ENCODE measurements at regions not wholly inside any gene's neighbourhood (a gene's known extent, or its start where the extent isn't known, plus 50 kb on each side); places are given as distances from the start of the nearest gene placed in this dataset.

DNA sequence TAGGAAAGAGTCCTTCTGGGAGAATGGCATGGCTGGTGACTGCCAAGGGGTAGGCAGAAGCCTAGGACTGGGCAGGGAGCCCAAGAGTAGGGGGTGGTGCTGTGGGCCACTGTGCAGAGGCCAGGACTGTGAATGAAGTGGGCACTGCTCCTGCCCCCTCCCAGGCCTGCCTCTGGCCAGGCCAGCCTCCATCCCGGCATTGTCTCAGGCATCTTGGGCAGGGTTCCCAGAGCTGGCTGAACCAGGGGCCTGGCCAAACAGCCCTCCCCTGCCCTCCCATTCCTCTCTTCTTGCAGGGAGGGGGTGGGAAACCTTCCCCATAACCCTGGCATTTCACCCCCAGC is 81.6 kb downstream of the MRPL14 start:
- no peaks in the 10 kb centered on the region for H3K36me3 ChIP-seq (ENCODE audit: low read length)
- H3K9me2 ChIP-seq (replicated peaks; ENCODE audit: insufficient read depth, low read length): no peaks in the 10 kb centered on the region
- H3K9me3 ChIP-seq (ENCODE audit: insufficient read depth, low read length): no peaks in the 10 kb centered on the region; the same call in 1 of the 2 replicates
- TF ChIP-seq, protein P1, sequence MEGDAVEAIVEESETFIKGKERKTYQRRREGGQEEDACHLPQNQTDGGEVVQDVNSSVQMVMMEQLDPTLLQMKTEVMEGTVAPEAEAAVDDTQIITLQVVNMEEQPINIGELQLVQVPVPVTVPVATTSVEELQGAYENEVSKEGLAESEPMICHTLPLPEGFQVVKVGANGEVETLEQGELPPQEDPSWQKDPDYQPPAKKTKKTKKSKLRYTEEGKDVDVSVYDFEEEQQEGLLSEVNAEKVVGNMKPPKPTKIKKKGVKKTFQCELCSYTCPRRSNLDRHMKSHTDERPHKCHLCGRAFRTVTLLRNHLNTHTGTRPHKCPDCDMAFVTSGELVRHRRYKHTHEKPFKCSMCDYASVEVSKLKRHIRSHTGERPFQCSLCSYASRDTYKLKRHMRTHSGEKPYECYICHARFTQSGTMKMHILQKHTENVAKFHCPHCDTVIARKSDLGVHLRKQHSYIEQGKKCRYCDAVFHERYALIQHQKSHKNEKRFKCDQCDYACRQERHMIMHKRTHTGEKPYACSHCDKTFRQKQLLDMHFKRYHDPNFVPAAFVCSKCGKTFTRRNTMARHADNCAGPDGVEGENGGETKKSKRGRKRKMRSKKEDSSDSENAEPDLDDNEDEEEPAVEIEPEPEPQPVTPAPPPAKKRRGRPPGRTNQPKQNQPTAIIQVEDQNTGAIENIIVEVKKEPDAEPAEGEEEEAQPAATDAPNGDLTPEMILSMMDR (IDR thresholded peaks at IDR 0.05; ENCODE audit: insufficient read depth, low read length, poor library complexity, severe bottlenecking): no peak
- no peak for TF ChIP-seq EZH2phosphoT487 (conservative IDR thresholded peaks at IDR 0.05; ENCODE audit: low read length)
- no peaks in the 10 kb centered on the region for H3K79me2 ChIP-seq (ENCODE audit: insufficient read depth, low read length)
- H3F3A ChIP-seq (ENCODE audit: insufficient read depth): no peaks in the 10 kb centered on the region
- H3K27me3 ChIP-seq (ENCODE audit: low read length): no peaks in the 10 kb centered on the region
- H3K4me3 ChIP-seq (ENCODE audit: insufficient read depth, low read length, poor library complexity, severe bottlenecking): no peak overlapping the region
- no peak overlapping the region for H2AFZ ChIP-seq (ENCODE audit: low read depth, low read length, severe bottlenecking)
- H3K4me2 ChIP-seq (ENCODE audit: low read depth, low read length, poor library complexity, severe bottlenecking): no peak overlapping the region
- H4K20me1 ChIP-seq (ENCODE audit: low read depth, low read length): no peaks in the 10 kb centered on the region
- H3K27ac ChIP-seq (ENCODE audit: low read depth, low read length): no peak overlapping the region
- H3K9ac ChIP-seq (ENCODE audit: low read length): no peak overlapping the region

DNA sequence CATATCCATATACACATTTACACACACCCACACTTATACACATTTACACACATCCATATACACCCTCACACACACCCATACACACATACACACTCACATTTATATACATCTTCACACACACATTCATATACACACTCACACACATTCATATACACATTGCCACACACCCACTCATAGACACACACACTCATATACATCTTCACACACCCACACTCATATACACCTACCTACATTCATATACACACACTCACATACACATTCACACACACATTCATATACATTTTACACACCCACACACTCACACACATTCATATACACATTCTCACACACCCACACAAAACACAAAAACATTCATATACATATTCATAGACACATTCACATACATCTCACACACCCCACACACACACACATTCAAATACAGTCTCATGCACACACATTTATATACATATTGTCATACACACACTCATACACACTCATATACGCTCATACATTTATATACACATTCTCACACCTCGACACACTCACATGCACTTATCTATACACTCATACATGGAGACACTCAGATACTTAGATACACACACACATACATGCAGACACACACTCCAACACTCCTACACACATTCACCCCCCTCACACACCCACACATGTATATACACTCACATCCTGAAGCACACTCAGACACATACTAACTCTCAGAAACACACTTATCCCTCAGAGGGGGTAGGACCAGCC is 82.1 kb downstream of the MRPL14 start:
- Histone ChIP-seq H3K4me3 (ENCODE audit: insufficient read depth, low read length, poor library complexity, severe bottlenecking) (no peak overlapping the region), H3F3A (ENCODE audit: insufficient read depth) (no peaks in the 10 kb centered on the region), H2AFZ (ENCODE audit: low read depth, low read length, severe bottlenecking) (no peak overlapping the region), H3K36me3 (ENCODE audit: low read length) (no peaks in the 10 kb centered on the region), H3K9me2 (replicated peaks; ENCODE audit: insufficient read depth, low read length) (no peaks in the 10 kb centered on the region), H3K27ac (ENCODE audit: low read depth, low read length) (no peak overlapping the region), H3K9ac (ENCODE audit: low read length) (no peak overlapping the region), H4K20me1 (ENCODE audit: low read depth, low read length) (no peaks in the 10 kb centered on the region), H3K9me3 (ENCODE audit: insufficient read depth, low read length) (no peaks in the 10 kb centered on the region; the same call in 1 of the 2 replicates), H3K4me2 (ENCODE audit: low read depth, low read length, poor library complexity, severe bottlenecking) (no peak overlapping the region), H3K79me2 (ENCODE audit: insufficient read depth, low read length) (no peaks in the 10 kb centered on the region), H3K27me3 (ENCODE audit: low read length) (no peaks in the 10 kb centered on the region)
- TF ChIP-seq, protein P1 (IDR thresholded peaks at IDR 0.05; ENCODE audit: insufficient read depth, low read length, poor library complexity, severe bottlenecking): no peak
- TF ChIP-seq EZH2phosphoT487 (conservative IDR thresholded peaks at IDR 0.05; ENCODE audit: low read length): no peak

DNA sequence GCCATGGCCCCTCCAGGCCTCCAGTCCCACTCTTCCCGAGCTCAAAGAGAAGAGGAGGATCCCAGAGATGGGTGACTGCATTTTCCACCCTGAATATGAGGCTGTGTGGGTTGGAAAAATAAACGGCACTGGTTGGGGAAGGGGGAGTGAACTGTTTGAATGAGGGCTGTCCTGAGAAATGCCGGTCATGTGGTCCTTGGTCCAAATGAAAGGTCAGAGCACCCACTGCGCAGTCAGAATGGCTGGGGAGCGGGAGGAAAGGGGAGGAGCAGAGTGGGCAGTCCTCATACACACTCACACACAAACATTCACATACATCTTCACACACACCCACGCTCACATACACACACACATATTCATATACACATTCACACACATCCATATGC is 83.1 kb downstream of the MRPL14 start:
- H3K4me3 ChIP-seq (ENCODE audit: insufficient read depth, low read length, poor library complexity, severe bottlenecking): no peak overlapping the region
- no peaks in the 10 kb centered on the region for H3F3A ChIP-seq (ENCODE audit: insufficient read depth)
- no peak overlapping the region for H3K27ac ChIP-seq (ENCODE audit: low read depth, low read length)
- H3K9me3 ChIP-seq (ENCODE audit: insufficient read depth, low read length): no peaks in the 10 kb centered on the region; the same call in 1 of the 2 replicates
- no peak for TF ChIP-seq EZH2phosphoT487 (conservative IDR thresholded peaks at IDR 0.05; ENCODE audit: low read length)
- no peaks in the 10 kb centered on the region for H3K27me3 ChIP-seq (ENCODE audit: low read length)
- H3K4me2 ChIP-seq (ENCODE audit: low read depth, low read length, poor library complexity, severe bottlenecking): no peak overlapping the region
- no peaks in the 10 kb centered on the region for H3K9me2 ChIP-seq (replicated peaks; ENCODE audit: insufficient read depth, low read length)
- H4K20me1 ChIP-seq (ENCODE audit: low read depth, low read length): no peaks in the 10 kb centered on the region
- no peaks in the 10 kb centered on the region for H3K36me3 ChIP-seq (ENCODE audit: low read length)
- H2AFZ ChIP-seq (ENCODE audit: low read depth, low read length, severe bottlenecking): no peak overlapping the region
- H3K79me2 ChIP-seq (ENCODE audit: insufficient read depth, low read length): no peaks in the 10 kb centered on the region
- no peak overlapping the region for H3K9ac ChIP-seq (ENCODE audit: low read length)

DNA sequence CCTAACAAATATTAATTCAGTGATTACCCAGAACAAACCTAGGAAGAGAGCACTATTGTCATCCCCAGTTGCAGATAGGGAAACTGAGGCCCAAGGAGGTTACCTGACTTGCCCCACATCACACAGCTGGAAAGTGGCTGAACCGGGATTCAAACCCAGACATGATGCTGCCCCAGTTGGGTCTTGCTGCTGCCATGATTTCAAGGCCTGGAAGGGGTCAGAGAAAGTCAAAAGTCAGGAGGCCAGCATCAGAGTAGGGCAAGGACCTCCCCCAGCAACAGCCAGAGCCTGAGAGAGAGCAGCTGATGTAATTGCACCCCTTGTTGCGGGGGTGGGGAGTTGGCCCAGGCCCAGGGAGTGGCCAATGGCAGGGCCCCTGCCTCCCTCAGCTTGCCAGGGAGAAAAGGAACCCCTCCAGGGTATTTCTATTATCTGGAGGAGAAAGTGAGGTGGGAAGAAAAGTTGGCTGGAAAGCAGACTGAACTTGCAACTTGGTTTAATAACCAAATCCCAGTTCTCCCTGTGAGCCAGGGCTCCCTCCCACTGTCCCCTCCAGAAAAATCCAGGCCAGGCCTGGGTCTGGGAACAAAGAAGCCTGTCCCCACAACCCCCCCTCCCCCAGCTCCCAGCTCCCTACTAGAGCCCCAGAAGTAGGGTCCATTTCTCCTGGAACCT is 83.6 kb downstream of the MRPL14 start:
- no peak overlapping the region for H3K4me2 ChIP-seq (ENCODE audit: low read depth, low read length, poor library complexity, severe bottlenecking)
- no peaks in the 10 kb centered on the region for H3K36me3 ChIP-seq (ENCODE audit: low read length)
- H3K9ac ChIP-seq (ENCODE audit: low read length): no peak overlapping the region
- H3K27ac ChIP-seq (ENCODE audit: low read depth, low read length): no peak overlapping the region
- H3K79me2 ChIP-seq (ENCODE audit: insufficient read depth, low read length): no peaks in the 10 kb centered on the region
- no peaks in the 10 kb centered on the region for H4K20me1 ChIP-seq (ENCODE audit: low read depth, low read length)
- no peaks in the 10 kb centered on the region; the same call in 1 of the 2 replicates for H3K9me3 ChIP-seq (ENCODE audit: insufficient read depth, low read length)
- H3K4me3 ChIP-seq (ENCODE audit: insufficient read depth, low read length, poor library complexity, severe bottlenecking): no peak overlapping the region
- no peak for TF ChIP-seq EZH2phosphoT487 (conservative IDR thresholded peaks at IDR 0.05; ENCODE audit: low read length)
- TF ChIP-seq, protein P1 (IDR thresholded peaks at IDR 0.05; ENCODE audit: insufficient read depth, low read length, poor library complexity, severe bottlenecking): no peak
- no peaks in the 10 kb centered on the region for H3K27me3 ChIP-seq (ENCODE audit: low read length)
- H3F3A ChIP-seq (ENCODE audit: insufficient read depth): no peaks in the 10 kb centered on the region
- H3K9me2 ChIP-seq (replicated peaks; ENCODE audit: insufficient read depth, low read length): no peaks in the 10 kb centered on the region
- no peak overlapping the region for H2AFZ ChIP-seq (ENCODE audit: low read depth, low read length, severe bottlenecking)

All from SU-DHL-6 (cell line).